Endothelial cell of umbilical vein (primary cell): ENCODE measurements at regions not wholly inside any gene's neighbourhood (a gene's known extent, or its start where the extent isn't known, plus 50 kb on each side); places are given as distances from the start of the nearest gene placed in this dataset.

Source experiments
- BruUV-seq: library from RNA; stranded (reverse); fragments of 400-500 nt; replicated peaks from 2 replicates; lab custom pipeline; 2021; lab: Mats Ljungman, UMichigan
- CTCF ChIA-PET: fragments of 300-600, 350-600 bp; sonication (Branson Sonifier 250); formaldehyde crosslinking; loops from one replicate; lab custom pipeline; 2021; ENCODE audit warnings: antibody characterized with exemption, inconsistent platforms; lab: Charles Lee
- POLR2A ChIA-PET: fragments of 300-600, 350-600 bp; sonication (Branson Sonifier 250); formaldehyde crosslinking; loops from one replicate; lab custom pipeline; 2021; ENCODE audit warnings: antibody characterized with exemption, inconsistent platforms; lab: Charles Lee
- DNase-seq: peaks from one replicate; pipeline ENCODE4 v3.0.0-alpha.2; 2011; ENCODE audit warnings: low read depth, low spot score
- FAIRE-seq: peaks from 2 replicates; lab custom pipeline; 2011; peaks lifted over from hg19 to GRCh38; lab: Jason Lieb, UNC
- H2AFZ ChIP-seq: 2 replicates; pipeline ENCODE4 v1.6.0; 2012; ENCODE audit warnings: low read depth, low read length, control low read depth, inconsistent platforms
- H3K27ac ChIP-seq: 2 replicates; pipeline ENCODE4 v1.5.1; 2011; ENCODE audit warnings: low read depth, mild to moderate bottlenecking, control low read depth, low read length, moderate library complexity; ENCODE audit not compliant: insufficient read depth
- H3K27me3 ChIP-seq, 2 experiments: 2 replicates each; pipeline versions ENCODE4 v1.6.0 to v1.6.1; 2011; ENCODE audit warnings: low read length in 2 of 2, mixed read lengths in 1 of 2; ENCODE audit not compliant: control insufficient read depth in 2 of 2, insufficient read depth in 2 of 2
- H3K36me3 ChIP-seq, 2 experiments: 2 replicates in 1 of 2; 3 replicates in 1 of 2; pipeline ENCODE4 v1.5.1; 2011; ENCODE audit warnings: low read length in 2 of 2, mild to moderate bottlenecking in 1 of 2, moderate library complexity in 1 of 2; ENCODE audit not compliant: control insufficient read depth in 2 of 2, insufficient read depth in 2 of 2; ENCODE audit errors: extremely low read depth in 1 of 2
- H3K4me1 ChIP-seq: 3 replicates; pipeline ENCODE4 v1.5.1; 2011; ENCODE audit warnings: mild to moderate bottlenecking, low read length; ENCODE audit not compliant: control insufficient read depth, insufficient read depth; ENCODE audit errors: extremely low read depth
- H3K4me2 ChIP-seq: 2 replicates; pipeline ENCODE4 v1.6.1; 2011; ENCODE audit warnings: low read length, control low read depth, mixed read lengths; ENCODE audit not compliant: insufficient read depth
- H3K4me3 ChIP-seq, 3 experiments: fragments of 200-600 bp in 1 of 3; sonication (generic), shearing (Covaris generic) in 1 of 3; replicated peaks in 1 of 3; 2 replicates each; pipeline ENCODE4 v1.5.1; 2011 to 2016; ENCODE audit warnings: control low read depth in 3 of 3, low read length in 3 of 3, mild to moderate bottlenecking in 2 of 3, inconsistent platforms in 1 of 3, low read depth in 1 of 3, moderate library complexity in 1 of 3; ENCODE audit not compliant: insufficient read depth in 1 of 3
- H3K79me2 ChIP-seq: 2 replicates; pipeline ENCODE4 v1.6.0; 2012; ENCODE audit warnings: low read length, inconsistent platforms; ENCODE audit not compliant: control insufficient read depth, insufficient read depth
- H3K9ac ChIP-seq: replicated peaks from 2 replicates; pipeline ENCODE3; 2011; ENCODE audit warnings: low read length, control low read depth; ENCODE audit not compliant: insufficient read depth; ENCODE audit errors: extremely low read depth
- H3K9me1 ChIP-seq: replicated peaks from 3 replicates; pipeline ENCODE4 v1.6.0; 2011; ENCODE audit warnings: mild to moderate bottlenecking, low read length; ENCODE audit not compliant: control insufficient read depth, insufficient read depth; ENCODE audit errors: extremely low read depth
- H3K9me3 ChIP-seq: replicated peaks from 2 replicates; pipeline ENCODE4 v1.5.1; 2012; ENCODE audit warnings: low read length, inconsistent platforms; ENCODE audit not compliant: control insufficient read depth, insufficient read depth
- H4K20me1 ChIP-seq: replicated peaks from 2 replicates; pipeline ENCODE3; 2011; ENCODE audit warnings: mild to moderate bottlenecking, low read length; ENCODE audit not compliant: control insufficient read depth, insufficient read depth; ENCODE audit errors: extremely low read depth
- EZH2 ChIP-seq: IDR thresholded peaks from 2 replicates; pipeline ENCODE4 v1.6.1; 2012; ENCODE audit warnings: borderline replicate concordance, low read depth, mild to moderate bottlenecking, moderate library complexity, low read length, inconsistent platforms; ENCODE audit not compliant: severe bottlenecking
- FOS ChIP-seq: IDR thresholded peaks from 2 replicates; pipeline ENCODE4 v1.6.1; 2011; ENCODE audit warnings: mild to moderate bottlenecking, low read length, moderate library complexity, borderline replicate concordance; ENCODE audit not compliant: insufficient read depth
- GATA2 ChIP-seq: IDR thresholded peaks from 2 replicates; pipeline ENCODE4 v1.7.0; 2011; ENCODE audit warnings: low read depth, mild to moderate bottlenecking, moderate library complexity, mixed read lengths, low read length; ENCODE audit not compliant: insufficient read length, insufficient read depth
- JUN ChIP-seq: IDR thresholded peaks from 2 replicates; pipeline ENCODE4 v1.6.1; 2011; ENCODE audit warnings: borderline replicate concordance, low read depth; ENCODE audit not compliant: insufficient read length, insufficient read depth
- MAX ChIP-seq: IDR thresholded peaks from 2 replicates; pipeline ENCODE4 v1.6.1; 2011; ENCODE audit not compliant: insufficient read depth, insufficient read length
- MYC ChIP-seq: IDR thresholded peaks from one replicate; pipeline ENCODE4 v1.6.1; 2011; ENCODE audit warnings: mild to moderate bottlenecking, low read depth, low read length
- POLR2A ChIP-seq: IDR thresholded peaks from 2 replicates; pipeline ENCODE4 v1.6.1; 2012; ENCODE audit warnings: low read depth, mild to moderate bottlenecking, control low read depth, low read length
- dilution Hi-C: fragments of 300-500 bp; cut with MboI; formaldehyde crosslinking; loops from one replicate; pipeline ENCODE4 v1.15.0; 2019; ENCODE audit warnings: low sequenced_read_pairs; ENCODE audit not compliant: extremely low pct_ligation_motif_present
- intact Hi-C: fragments of 100-400 bp; cut with micrococcal nuclease; formaldehyde crosslinking; loops from one replicate; pipeline ENCODE4 v1.10.0; 2022

- Histone ChIP-seq H4K20me1 (no peaks in the 10 kb centered on the region), H3K4me1 (peaks cover 31% of the 10 kb centered on the region), H3K9ac (no peak overlapping the region), H2AFZ (no peak overlapping the region), H3K36me3 (no peaks in the 10 kb centered on the region), H3K9me1 (no peaks in the 10 kb centered on the region), H3K9me3 (no peaks in the 10 kb centered on the region), H3K27me3 (no peaks in the 10 kb centered on the region), H3K4me2 (no peak overlapping the region), H3K4me3 (no peak overlapping the region), H3K27ac (no peak overlapping the region), H3K79me2 (no peaks in the 10 kb centered on the region)
- intact Hi-C loops = no loop called here
- dilution Hi-C loops = no loop called here
- TF ChIP-seq MAX (no peak), JUN (no peak), GATA2 (no peak), POLR2A (no peak), FOS (no peak), EZH2 (no peak), MYC (no peak)
- ChIA-PET CTCF (interaction anchor here (1.3 to 2.3 kb wide), 2 partner anchors 9 to 10 kb away, joined by 5 to 15 read pairs; no protein-coding TSS in a partner anchor), POLR2A (no interaction called here)
- DNase-seq (peak; percentile 36), FAIRE-seq (no peak)
- no TSS peak for BruUV-seq
These were observed 194.8 kb upstream of the DPH6 start for GRCh38 chr15:35740761-35741160.

DNA sequence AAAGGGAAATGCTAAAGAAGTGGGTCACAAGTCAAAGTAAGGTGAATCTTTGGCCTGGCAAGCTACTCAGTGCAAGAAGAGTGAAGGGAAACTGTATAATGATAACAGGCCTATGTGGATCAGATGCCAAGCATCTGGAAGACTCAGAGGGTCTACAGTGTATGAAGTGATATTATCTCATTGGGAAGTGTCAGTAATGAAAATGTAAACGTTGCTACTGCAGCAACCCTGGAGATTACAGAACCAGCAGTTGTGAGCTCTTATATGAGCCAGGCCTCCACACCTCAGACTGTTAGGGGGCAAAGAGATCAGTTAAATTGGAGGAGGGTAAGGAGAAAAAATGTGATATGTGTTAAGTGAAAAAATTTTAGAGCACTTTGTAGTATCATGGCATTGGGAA, 195.4 kb upstream of the DPH6 start:
- Histone ChIP-seq H3K79me2 (no peaks in the 10 kb centered on the region), H4K20me1 (no peaks in the 10 kb centered on the region), H3K27me3 (no peaks in the 10 kb centered on the region), H3K9me1 (no peaks in the 10 kb centered on the region), H3K27ac (no peak overlapping the region), H3K36me3 (no peaks in the 10 kb centered on the region), H3K9ac (no peak overlapping the region), H3K4me1 (peaks cover 25% of the 10 kb centered on the region), H3K4me2 (no peak overlapping the region), H3K4me3 (no peak overlapping the region), H2AFZ (no peak overlapping the region), H3K9me3 (no peaks in the 10 kb centered on the region)
- CTCF ChIA-PET = interaction anchor here (1.3 to 2.3 kb wide), 2 partner anchors 8 to 10 kb away, joined by 5 to 15 read pairs; no protein-coding TSS in a partner anchor
- no TSS peak for BruUV-seq
- dilution Hi-C loops (no loop called here), intact Hi-C loops (no loop called here)
- POLR2A ChIA-PET = no interaction called here
- FAIRE-seq (no peak), DNase-seq (no peak)
- no peak for TF ChIP-seq FOS
- TF ChIP-seq MAX = no peak
